Astrocyte of the hippocampus (primary cell): ENCODE measurements at regions not wholly inside any gene's neighbourhood (a gene's known extent, or its start where the extent isn't known, plus 50 kb on each side); places are given as distances from the start of the nearest gene placed in this dataset.

ENCODE experiments used
- DNase-seq: peaks from one replicate; pipeline ENCODE4 v3.0.0; 2011; ENCODE audit warnings: low read depth, low spot score

DNA sequence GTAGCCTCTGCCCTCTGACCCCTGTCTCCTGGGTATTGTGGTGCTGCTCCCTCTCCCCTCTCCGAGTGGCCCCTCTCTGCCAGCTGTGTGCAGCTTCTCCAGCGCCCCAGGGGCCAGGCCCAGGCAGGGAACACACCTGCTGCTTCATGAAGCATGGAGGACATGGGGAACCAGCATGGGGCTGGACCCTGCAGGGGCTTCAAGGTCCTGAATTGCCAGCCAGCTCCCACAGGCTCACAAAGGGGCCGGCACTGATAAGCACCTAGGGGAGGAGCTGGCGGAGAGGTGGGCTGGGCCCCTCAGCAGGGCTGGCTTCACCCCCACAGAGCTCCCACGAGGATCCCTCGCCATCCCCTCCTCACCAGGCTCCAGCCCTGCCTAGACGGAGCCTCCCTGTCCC lies 77.4 kb upstream of the GPC1 start:
- no peak for DNase-seq

DNA sequence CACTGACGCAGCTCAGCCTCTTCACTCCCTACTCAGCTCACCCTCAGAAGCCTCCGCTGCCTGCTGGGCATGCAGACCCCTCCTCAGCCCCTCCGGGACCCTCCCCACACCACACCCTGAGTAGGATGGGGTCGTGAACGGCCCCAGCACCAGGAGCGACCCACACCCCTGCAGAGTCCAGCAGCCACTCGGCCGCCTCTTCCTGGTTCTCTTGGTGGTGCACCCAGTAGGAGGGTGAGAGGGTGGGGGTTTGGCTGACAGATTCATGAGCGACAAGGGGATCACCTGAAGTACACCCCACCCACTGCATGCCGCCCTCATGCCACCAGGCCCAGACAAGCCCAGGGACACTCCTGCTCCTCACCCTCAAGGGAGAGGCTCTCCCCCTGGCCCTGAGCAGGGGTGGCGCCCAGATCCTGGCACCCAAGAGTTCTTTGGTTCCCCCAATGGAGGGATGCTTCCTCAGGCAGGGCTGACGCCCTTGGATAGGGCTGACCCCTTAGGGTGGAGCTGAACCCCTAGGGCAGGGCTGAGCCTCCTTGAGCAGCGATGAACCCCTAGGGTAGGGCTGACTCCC lies 76.6 kb upstream of the GPC1 start:
- DNase-seq, result no peak

DNA sequence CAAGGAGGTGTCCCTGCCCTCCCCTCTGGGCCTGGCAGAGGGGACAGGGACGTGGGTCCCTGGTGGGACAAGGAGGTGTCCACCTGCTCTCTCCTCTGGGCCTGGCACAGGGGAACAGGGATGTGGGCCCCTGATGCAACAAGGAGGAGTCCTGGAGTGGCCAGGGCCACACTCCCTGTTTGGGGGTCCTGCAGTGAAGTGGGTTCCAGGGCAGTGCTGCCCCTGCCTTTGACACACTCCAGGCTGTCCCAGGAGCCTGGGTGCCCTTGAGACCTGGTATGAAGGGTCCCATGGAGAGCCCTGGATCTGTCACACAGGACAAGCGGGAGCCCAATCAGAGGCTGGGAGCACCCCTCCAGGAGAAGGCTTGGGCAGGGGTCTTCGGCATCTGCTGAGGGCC lies 75.8 kb upstream of the GPC1 start:
- no peak for DNase-seq

DNA sequence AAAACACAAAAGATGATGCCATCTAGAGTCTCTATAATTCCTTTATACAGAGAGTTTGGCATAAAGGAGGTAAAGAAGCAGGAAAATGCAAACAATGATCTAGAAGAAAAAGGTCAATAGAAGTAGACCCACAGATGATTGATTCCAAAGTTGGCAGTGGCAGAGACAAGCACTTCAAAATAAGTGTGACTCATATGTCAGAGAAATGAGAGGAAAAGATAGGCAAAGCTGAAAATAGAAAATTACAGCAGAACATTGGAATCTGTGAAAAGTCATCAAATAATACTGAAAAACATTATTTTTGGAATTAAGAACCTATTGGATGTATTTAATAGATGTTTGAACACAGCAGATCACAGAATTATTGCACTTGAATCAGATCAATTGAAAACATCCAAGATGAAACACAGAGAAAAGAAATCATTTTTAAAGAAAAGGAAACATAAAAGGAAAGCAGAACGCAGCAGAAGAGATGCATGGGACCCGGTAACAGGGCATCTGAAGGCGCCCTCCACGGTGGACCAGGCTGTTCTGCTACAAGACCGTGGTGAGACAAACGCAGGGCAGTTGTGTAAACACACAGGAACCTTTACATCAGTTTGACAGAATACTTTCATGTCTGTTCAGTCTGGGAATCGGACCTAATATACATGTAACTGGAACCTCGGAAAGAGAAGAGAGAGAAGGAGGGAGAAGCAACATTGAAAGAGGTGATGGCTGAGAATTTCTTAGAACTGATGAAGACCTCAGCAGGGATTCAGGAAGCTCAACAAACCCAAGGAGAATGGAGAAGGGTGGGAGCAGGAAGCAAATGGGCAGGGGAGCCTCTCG lies 74.6 kb upstream of the GPC1 start:
- no peak for DNase-seq

DNA sequence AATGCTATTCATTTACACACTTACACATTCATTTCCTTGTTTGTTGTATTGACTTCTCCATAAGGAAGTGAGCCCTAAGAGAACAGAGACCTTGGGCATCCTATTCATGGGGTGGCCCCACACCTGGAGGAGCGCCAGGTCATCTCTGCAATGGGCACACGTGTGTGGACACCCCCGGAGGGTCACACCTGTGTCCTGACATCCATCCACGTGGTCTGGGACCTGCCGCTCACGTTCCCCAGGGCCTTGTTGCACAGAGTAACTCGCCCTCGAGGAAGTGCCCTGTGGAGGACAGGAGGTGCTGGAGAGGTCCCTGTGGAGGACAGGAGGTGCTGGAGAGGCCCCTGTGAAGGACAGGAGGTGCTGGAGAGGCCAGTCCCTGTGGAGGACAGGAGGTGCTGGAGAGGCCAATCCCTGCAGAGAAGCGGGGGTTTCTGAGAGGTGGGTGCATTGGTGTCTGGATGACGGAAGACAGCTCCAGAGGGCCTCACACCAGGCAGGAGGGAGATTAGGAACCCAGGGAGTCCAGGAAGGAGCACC lies 73.2 kb upstream of the GPC1 start:
- no peak for DNase-seq

DNA sequence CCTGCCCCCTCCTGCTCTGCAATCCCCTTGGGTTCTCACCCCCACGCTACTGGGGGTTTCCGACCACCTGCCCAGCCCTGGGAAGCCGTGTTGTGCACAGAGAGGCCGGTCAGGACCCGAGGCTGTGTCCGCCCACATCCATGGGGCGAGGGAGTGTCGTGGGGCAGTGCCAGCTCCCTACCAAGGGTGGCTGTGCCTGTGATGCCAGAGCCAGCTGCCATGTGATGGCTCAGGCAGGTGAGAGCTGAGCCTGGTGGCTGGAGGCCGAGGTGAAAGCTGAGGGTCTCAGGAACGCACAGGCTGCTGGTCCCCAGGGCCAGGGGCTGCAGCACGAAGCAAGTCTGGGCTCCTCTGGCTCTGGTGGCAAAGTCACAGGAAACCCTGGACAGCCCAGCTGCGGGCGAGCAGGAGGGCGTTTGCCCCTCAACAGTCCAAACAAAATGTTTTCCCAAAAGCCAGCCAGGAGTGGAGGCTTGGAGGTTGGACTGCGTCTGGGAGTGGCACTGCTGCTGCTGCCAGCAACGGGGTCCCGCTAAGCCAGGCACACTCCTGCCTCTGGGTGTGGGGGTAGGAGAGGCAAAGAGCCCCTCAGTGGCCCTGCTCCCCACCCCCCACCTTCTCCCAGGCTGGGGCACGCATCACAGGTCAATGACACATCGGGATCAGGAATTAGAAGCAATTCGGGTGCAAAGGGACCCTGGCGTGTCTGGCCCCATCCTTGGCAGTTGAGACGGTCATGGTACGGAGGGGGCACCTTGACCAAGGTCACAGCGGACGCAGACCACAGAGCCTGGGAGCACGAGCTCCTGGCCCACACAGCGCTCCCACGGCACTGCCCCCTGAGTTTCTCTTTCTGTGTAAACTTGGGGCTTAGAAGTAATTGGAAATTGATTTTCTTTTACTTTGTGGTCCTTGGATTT lies 72.4 kb upstream of the GPC1 start:
- DNase-seq, result no peak

DNA sequence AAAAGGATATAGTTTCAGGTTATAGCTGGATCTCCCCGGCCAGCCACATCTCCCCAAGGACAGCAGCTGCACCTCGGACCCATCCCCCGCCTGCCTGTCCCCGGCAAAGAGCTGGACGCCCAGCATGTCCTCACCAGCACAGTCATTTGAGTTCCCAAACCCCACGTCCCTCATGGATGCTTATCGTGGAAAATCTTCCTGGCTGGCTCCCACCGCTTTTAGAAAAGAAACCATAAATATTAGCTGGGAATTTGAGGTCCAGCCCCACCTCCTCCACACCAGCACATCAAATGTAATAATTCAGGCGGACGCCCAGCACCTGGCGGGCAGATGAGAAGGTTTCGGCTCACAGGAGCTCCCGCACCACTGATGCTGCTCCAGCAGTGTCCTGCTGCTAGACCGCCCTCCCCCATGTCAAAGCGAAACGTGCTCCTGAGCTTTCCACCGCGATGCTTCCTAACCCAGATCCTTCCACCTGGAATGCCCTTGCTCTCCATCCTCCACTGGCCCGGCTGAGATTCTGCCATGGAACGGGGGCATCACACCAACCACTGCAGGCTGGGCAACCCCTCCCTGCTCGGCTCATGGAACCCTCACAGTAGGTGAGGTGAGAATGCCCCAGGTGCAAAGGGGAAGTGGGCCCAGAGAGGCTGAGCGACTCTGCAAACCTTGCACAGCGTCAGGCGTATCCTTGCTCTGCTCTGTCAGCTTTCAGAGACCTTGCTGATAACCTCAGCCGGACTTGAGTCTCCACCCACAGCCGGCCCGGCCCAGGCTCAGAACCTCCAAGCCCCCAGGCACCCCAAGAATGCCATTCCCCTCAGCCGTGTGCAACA lies 71.5 kb upstream of the GPC1 start:
- DNase-seq, result no peak

DNA sequence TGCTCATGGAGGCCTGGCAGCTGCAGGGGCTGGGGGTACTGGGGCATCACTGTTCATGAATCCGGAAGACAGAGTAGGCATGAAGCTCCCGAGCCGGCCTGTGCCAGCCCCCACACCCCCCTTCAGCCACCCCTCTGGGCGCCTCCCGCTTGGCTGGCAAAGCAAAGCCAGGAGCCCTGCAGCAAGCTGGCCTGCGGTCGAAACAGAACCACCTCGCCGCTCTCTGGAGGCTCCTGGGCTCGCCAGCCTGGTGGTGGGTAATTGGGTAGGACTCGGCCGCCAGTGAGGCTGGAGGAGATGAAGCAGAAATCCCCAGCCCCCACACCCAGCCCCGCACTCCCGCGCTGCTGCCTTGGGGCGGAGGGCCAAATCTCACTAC lies 70.9 kb upstream of the GPC1 start:
- DNase-seq, result peak; percentile 44

DNA sequence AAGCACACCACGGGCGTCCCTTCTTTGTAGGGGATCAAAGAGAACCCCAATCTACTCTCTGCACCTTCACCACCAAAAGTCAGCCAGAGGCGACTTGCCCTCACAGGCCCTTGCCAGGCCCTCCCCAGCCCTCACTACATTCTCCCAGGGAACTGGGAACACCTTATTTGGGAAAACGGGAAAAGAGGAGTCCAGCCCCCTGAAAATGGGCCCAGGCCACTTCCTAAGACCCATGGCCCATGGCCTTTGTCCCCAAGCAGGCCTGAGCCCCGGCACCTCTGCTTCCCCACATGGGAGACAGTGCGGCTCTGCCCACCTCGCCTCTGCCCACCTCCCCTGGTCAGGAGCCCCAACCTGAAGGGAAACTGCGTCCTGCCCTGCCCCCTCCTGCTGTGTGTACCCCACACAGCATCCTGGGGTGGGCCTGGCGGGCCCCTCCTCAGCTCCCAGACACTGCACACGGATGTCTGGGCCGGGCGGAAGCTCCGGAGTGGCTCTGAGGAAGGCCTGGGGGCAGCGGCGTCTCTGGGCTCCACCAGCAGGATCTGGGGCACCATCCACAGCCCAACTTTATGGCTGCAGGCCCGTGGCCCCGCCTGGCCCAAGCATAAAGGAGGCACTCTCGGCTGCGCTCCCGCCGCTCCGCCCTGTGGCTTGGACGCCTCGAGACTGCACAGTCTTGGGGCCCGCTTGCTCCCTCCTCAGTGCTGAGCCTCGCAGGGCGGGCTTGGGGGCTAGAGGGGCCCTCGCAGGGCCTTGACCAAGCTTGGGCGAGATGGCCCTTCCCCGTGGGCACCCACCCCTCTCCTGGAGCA lies 70.3 kb upstream of the GPC1 start:
- DNase-seq, result no peak

DNA sequence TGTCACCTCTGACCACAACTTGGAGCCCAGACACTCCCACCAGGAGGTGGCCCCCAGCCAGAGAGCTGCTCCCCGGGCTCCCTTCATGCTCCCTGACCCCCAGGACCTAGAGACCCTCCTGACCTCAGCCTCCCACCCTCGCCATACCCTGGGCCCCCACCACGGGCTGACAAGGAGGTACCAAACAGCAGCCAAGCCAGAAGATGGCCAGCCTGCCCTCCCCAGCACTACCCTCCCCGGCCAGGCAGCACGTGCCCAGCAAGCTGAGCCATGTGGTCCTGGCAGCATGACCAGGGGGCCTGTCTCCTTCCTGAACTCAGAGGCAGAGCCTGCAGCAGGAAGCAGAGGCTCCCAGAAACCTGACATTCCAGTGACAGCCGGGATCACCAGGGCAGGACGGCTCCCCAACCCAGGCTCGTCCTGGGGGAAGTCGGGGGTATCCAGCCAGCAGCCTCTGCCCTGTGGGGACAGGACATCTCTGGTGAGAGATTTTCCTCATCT lies 69.4 kb upstream of the GPC1 start:
- no peak for DNase-seq

DNA sequence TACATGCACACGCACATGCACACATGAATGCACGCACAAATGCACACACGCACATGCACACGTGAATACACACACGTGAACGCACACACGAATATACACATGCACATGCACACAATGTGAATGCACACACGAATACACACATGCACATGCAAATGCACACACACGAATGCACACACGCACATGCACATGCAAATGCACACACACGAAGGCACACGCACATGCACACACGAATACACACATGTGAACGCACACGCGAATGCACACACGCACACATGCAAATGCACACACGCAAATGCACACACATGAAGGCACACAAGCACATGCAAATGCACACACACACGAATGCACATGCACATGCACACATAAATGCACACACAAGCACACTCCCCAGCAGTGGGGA lies 68.6 kb upstream of the GPC1 start:
- no peak for DNase-seq

DNA sequence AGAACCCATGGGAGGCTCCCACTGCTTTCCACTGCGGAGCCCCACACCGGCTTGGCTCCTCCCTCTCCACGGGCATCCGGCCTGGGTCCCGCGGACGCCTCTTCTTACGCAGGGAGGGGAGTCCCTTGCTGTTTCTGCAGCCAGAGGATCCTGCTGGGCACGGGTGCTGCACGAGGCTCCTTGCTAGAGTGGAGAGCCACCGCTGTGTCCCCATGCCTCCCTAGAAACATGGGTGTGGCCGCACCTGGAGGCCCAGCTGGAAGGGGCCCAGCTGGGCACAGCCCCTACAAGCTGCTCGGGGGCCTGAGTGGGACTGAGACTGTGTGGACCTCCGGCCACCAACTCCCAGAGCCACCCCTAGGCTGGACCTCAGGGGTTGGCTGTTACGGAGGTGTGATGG lies 67.7 kb upstream of the GPC1 start:
- DNase-seq, result no peak

DNA sequence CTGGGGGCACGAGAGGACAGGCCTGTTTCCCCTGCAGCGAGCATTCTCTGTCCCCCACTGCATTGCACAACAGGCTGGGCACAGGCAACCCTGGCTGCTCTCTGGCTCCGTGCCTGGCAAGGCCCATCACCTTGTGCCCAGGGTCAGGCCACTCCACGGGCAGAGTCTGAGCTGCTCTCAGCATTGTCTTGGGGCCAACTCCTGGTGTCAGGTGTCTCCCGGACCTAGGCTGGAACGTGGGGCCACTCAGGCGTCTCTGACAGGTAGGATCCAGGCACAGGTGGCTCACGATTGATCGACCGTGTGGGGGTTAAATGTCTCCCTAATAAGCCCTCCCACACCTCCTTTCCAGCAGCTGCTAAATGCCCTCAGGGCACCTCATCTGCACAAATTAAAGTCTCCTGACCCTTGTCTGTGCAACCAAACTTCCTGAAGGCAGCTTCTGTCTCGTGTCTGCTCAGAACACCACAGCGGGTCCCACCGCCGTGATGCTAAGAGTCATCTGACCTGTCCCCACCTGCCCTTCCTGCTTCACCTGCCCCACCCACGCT lies 66.6 kb upstream of the GPC1 start:
- no peak for DNase-seq

DNA sequence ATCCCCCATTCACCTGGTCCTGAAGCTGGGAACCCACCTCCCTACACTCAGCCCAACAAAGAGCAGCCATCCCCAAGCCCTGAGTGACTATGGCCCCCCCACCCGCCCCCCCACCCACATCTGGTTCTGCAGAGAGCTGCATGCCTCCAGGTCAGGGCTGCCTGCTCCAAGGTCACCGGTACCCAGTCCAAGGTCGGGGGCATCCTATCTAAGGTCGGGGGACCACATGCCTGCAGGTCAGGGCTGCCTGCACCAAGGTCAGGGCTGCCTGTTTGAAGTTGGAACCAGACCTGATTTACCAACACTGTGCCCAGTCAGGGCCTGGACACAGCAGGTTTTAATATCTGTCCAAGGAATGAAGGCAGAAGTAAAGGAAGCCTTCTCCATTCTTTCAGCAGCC lies 66.1 kb upstream of the GPC1 start:
- DNase-seq, result no peak

DNA sequence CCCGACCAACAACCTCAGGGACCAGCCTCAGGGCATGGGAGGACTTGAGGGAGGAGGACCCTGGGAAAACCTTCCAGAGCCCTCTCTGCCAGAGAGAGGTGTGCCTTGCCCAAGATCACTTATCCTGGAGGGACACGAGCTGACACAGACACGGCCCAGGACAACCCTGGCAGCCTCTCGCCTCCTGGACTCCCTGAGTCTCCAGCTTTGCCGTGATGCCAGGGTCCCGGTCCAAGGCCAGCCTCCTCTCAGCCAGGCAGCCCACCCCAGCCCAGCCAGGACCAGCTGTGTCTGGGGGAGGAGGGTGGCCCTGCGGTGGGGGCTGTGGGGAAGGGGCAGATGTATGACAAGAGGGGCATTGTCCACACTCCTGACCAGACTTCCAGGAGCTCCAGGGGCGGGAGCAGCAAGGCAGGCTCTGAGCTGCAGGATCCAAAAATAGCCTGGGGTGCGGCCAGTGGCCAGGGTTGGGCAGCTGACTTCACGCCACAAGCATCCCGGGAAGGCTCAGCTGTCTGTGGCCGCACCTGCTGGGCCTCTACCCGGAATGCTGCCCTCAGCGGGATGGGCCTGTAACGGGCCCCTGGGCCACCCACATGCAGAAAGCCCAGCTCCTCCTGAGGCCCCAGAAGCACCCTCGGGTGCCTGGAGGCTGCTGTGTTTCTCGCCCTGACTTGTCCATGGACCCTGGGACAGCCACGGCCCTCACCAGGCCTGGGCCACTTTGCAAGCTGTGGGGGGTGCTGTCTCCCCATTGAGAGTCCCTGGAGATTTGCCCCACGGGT lies 65.5 kb upstream of the GPC1 start:
- DNase-seq, result peak; percentile 97

DNA sequence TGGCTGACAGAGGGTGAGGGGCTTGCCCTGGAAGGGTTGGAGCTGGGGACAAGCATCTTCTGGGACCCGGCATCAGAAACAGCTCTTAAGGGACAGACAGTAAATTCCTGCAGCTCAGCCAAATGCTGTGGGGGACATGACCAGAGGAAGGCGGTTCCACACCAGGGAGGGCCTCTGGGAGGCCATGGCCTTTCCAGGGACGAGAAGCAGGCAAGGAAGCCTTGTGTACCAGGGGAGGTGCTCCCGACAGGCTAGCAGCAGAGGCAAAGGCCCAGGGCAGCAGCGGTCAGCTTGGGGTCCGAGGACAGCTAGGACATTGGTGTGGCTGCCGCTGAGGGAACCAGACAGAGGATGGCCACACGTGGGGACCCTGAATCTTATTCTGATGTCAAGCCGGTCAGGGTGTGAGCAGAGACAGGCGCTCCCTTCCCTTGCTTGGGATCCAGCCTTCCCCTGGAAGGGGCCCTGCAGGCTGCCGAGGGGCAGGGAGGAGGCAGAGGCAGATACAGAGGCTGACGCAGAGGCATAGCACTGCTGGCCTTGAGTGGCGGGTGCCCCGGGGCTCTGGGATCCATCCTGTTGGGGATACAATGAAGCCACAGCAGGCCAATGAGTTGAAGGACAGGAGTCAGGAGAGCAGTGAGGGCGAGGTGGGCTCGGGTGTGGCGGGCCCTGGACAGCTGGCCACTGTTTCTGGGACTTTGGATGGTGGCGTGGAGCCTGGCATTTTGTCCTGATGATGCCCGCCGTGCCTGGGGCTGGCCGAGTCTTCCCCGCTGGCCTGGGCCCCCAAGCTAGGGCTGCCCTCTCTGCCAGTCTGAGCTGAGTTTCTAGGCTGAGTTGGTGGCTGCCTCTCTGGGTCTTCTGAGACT lies 64.1 kb upstream of the GPC1 start:
- DNase-seq, result no peak

DNA sequence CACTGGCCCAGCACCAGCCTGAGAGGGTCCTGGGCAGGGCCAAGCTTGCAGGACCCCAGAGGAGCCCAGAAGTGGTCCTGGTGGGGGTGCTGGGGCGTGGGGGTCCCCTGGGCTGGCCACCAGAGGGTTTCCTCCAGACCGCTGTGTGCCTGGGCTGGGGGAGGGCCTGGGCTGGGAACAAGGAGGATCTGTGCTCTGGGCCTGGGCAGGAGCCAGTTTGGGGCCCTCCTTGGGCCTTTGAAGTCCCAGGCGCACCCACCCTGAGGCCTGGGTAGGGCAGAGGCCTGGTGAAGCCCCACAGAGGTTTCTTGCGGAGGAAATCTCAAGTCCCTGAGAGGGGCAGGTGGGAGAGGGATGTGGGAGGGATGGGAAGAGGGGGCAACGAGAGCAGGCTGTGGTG lies 63.4 kb upstream of the GPC1 start:
- DNase-seq, result no peak

DNA sequence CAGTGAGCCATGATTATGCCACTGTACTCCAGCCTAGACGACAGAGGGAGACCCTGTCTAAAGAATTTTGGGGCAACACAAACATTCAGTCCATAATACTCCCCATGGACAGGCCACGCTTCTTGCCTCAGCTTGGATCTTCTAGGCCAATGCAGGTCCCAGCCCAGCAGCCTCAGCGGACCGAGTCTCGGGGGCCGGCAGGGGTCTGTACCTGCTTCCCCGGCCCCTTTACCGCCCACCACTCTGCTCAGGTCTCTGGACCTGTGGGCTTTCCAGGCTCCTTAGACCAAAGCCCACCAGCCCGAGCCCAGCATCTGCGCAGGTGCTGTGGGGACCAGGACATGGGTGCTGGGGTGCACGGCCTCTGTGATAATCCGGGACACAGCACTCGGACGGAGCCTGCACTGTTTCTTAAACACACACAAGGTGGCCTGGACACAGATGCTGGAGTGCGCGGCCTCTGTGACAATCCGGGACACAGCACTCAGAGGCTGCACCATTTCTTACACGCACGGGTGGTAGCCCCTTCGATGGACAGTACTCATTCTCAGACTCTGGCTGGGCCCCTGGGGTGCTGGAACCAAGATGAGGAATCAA lies 62.1 kb upstream of the GPC1 start:
- no peak for DNase-seq
